HG03354 (cell line): ENCODE measurements at regions not wholly inside any gene's neighbourhood (a gene's known extent, or its start where the extent isn't known, plus 50 kb on each side); places are given as distances from the start of the nearest gene placed in this dataset.

ENCODE experiments used
- ATAC-seq: cut with Tn5 transposase; IDR thresholded peaks from one replicate; pipeline ENCODE4 v1.9.1; 2021; ENCODE audit warnings: mild to moderate bottlenecking; ENCODE audit not compliant: unreplicated experiment, poor library complexity, severe bottlenecking

- ATAC-seq: no peak
These were observed 178.1 kb upstream of the HMGA2 start for GRCh38 chr12:65646127-65646643.

GRCh38 chr12:65647074-65647473 is 177.2 kb upstream of the HMGA2 start:
- ATAC-seq: no peak

GRCh38 chr12:65648461-65648860 is 175.8 kb upstream of the HMGA2 start:
- no peak for ATAC-seq

GRCh38 chr12:65649126-65649525 is 175.2 kb upstream of the HMGA2 start:
- no peak for ATAC-seq

- ATAC-seq: no peak
These were observed 173.2 kb upstream of the HMGA2 start for GRCh38 chr12:65651060-65651459.

- no peak for ATAC-seq
These were observed 171.0 kb upstream of the HMGA2 start for GRCh38 chr12:65653321-65653720.

- no peak for ATAC-seq
These were observed 170.2 kb upstream of the HMGA2 start for GRCh38 chr12:65653946-65654629.

GRCh38 chr12:65655074-65655493 is 169.2 kb upstream of the HMGA2 start:
- ATAC-seq: no peak

- ATAC-seq: no peak
These were observed 168.0 kb upstream of the HMGA2 start for GRCh38 chr12:65656156-65656882.

- no peak for ATAC-seq
These were observed 167.4 kb upstream of the HMGA2 start for GRCh38 chr12:65656891-65657351.

GRCh38 chr12:65657635-65658034 is 166.6 kb upstream of the HMGA2 start:
- ATAC-seq: no peak

GRCh38 chr12:65658360-65658759 is 165.9 kb upstream of the HMGA2 start:
- ATAC-seq: no peak

GRCh38 chr12:65659681-65660080 is 164.6 kb upstream of the HMGA2 start:
- no peak for ATAC-seq

GRCh38 chr12:65660096-65660495 is 164.2 kb upstream of the HMGA2 start:
- no peak for ATAC-seq

GRCh38 chr12:65660836-65661235 is 163.4 kb upstream of the HMGA2 start:
- ATAC-seq: no peak

GRCh38 chr12:65662590-65662989 is 161.7 kb upstream of the HMGA2 start:
- no peak for ATAC-seq

GRCh38 chr12:65663097-65663496 is 161.2 kb upstream of the HMGA2 start:
- no peak for ATAC-seq

GRCh38 chr12:65663648-65664047 is 160.6 kb upstream of the HMGA2 start:
- no peak for ATAC-seq

- no peak for ATAC-seq
These were observed 159.5 kb upstream of the HMGA2 start for GRCh38 chr12:65664715-65665250.

- ATAC-seq: no peak
These were observed 158.5 kb upstream of the HMGA2 start for GRCh38 chr12:65665817-65666216.

GRCh38 chr12:65666876-65667275 is 157.4 kb upstream of the HMGA2 start:
- ATAC-seq: no peak
